ENCODE measurements at regions not wholly inside any gene's neighbourhood (a gene's known extent, or its start where the extent isn't known, plus 50 kb on each side); places are given as distances from the start of the nearest gene placed in this dataset.

DNA sequence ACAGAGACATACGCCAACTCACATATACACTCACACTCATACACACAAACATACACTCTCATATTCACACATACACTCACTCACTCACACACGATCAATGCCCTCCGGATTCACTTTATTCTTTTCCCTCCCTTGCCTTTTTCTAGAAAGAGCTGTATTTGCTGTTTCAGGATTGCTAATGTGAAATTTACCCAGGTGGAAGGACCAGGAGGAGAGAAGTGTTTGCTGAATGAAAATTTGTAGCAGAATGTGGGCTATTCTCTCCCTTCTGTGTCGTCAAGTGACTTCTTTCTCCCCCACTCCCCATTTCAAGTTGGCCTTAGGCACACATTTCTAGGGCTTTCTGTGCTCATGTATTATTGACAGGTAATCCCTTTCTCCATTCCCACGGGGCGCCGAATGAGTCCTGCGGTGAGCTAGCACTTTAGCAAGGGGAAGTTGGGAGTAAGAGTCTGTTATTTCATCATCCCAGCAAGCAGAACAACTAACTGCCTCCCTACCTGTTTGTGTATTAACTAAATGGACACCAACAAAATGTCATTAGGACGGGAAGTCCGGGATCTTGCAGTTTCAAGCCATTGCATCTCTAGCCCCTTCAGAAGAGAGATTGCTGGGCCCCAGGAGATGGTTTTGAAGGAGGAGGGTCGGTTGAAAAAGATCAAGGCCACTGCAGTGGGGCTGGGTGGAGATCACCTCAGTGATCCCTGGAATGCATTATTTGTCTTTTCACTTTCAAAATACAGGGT is 97.1 kb upstream of the TAF11L2 start:
- no peak overlapping the region for H3K27ac ChIP-seq
- no peak for TF ChIP-seq ZFX (IDR thresholded peaks at IDR 0.05)
- TF ChIP-seq, protein P1, sequence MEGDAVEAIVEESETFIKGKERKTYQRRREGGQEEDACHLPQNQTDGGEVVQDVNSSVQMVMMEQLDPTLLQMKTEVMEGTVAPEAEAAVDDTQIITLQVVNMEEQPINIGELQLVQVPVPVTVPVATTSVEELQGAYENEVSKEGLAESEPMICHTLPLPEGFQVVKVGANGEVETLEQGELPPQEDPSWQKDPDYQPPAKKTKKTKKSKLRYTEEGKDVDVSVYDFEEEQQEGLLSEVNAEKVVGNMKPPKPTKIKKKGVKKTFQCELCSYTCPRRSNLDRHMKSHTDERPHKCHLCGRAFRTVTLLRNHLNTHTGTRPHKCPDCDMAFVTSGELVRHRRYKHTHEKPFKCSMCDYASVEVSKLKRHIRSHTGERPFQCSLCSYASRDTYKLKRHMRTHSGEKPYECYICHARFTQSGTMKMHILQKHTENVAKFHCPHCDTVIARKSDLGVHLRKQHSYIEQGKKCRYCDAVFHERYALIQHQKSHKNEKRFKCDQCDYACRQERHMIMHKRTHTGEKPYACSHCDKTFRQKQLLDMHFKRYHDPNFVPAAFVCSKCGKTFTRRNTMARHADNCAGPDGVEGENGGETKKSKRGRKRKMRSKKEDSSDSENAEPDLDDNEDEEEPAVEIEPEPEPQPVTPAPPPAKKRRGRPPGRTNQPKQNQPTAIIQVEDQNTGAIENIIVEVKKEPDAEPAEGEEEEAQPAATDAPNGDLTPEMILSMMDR (conservative IDR thresholded peaks at IDR 0.05): no peak

DNA sequence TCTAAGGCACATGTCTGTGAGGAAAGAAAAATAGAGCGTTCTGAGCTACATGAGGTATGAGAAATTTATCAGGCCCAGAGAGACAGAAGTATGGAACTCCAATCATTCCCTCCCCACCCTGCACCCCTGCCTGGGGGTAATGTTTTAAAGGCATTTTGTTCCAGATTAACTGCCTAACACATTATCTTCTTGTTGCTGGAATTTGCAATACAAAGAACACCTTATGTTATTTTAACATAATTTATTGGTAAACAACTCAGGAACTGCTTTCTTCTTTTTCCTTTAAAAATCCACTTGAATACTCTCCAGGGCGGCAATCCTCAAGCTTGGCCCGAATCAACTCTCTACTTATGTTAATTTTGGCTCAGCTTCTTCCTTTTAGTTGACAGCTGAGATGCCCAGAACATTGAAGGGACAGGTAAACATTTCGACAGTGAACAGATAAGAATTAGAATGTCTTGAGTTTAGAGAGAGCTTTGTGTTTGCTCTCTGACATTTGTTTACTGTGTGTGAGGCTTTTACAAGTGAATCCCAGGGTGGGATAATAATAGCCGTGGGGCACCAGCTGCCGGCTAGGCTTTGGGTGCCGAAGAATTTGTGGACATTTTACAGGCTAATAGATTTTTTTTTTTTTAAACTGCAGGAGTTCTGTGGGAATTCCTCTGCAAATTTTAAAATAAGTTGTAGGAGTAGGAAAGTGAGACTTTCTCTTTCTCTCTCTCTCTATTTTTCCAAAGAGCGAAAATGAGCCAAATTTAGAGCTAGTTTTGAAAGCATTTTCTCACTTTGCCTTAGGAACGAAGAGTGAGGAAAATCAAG is 96.4 kb upstream of the TAF11L2 start:
- no peak overlapping the region; the same call in 1 of the 2 replicates for H3K27ac ChIP-seq
- TF ChIP-seq, protein P1 (conservative IDR thresholded peaks at IDR 0.05): no peak
- TF ChIP-seq ZFX (IDR thresholded peaks at IDR 0.05): no peak

DNA sequence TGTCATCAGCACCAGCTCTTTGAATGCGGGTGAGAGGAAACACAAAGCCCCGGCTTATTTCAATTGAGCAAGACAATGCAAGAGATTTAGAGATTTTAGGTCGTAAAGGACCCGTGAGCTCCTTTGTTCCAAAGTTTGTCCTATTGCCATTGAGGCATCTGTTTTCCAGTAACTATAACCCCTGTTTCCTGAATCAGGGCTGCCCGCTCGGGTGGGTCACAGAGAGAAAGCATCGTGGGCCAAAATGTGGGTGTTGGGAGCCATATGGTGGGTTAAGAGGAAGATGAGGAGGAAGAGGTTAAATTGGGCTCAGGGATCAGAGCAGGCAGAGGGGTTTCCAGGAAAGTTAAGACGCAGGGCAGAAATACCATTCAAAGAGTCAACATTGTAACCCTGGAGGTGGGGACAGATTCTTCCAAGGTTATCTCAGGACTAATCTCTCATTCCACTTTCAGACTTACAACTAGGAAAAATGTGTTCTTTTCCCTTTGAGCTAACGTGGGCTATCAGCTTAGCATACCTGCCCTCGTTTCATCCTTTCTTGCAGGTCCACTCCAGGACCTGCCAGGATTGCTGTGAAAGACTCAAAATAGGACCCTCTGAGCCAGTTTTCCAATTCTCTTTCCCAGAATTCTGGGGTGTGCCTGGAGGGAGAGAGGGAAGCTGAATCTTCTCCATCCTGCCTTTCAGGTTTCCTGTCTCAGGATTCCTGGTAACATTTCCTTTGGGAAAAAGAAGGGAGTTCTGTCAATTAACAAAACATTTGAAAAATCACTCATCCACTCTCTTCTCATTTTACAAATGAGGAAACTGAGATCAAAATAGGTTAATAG is 95.5 kb upstream of the TAF11L2 start:
- TF ChIP-seq ZFX (IDR thresholded peaks at IDR 0.05): no peak
- TF ChIP-seq, protein P1 (conservative IDR thresholded peaks at IDR 0.05): no peak
- no peak overlapping the region; the same call in 1 of the 2 replicates for H3K27ac ChIP-seq

DNA sequence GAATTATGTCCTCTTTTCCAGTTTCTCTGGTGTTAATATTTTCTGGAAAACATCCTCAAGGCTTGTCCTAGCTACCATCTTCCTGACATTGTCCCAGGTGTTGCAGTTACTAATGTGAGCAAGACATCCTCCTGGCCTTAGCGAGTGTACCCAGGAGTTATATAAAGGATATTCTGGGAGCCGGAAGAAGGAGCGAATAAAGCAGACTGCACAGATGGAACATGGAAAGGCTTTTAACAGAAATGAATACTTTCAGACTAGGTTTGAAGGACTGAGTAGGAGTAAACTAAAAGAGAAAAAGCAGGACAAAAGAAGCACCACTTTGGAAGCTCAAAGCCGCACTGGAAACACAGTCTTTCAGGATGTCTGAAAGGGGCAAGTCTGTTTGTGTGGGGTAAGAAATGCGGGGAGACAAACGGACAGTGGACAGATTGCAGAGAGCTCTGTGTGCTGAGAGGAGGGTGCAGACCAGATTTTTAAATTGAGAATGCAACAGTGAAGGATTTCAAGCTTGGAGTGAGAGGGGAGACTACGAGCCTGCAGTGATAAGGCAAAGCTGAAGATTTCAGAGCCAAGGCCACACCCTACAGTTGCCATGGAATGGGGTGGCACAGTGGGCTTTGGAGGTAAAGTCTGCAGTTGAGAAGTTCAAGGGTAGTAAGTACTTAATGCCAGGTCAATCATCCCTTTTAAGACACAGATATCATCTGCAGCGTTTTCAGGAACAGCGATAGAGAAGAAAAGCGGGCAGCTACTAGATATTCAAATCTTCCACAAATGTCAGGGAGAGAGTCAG is 94.1 kb upstream of the TAF11L2 start:
- H3K27ac ChIP-seq: no peak overlapping the region
- TF ChIP-seq, protein P1 (conservative IDR thresholded peaks at IDR 0.05): no peak
- TF ChIP-seq ZFX (IDR thresholded peaks at IDR 0.05): no peak

DNA sequence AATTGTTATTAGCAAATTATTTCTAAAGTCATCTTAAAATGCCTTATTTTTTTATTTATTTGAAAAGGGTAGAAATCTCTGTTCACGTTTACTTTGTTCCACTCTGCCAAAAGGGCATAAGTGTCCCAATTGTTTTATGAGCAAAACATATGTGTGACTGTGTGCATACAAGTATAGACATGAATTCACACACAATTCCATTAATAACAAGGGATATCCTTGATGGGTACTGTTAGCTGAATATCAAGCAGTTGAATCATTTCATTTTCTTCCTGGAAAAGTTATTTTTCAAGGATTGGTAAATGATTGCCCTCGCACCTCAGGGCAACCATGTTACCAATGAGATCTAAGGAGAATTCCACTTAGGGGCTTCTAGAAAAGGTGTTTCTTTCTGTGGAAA is 92.1 kb upstream of the TAF11L2 start:
- H3K27ac ChIP-seq: no peak overlapping the region
- no peak for TF ChIP-seq ZFX (IDR thresholded peaks at IDR 0.05)
- TF ChIP-seq, protein P1 (conservative IDR thresholded peaks at IDR 0.05): no peak

DNA sequence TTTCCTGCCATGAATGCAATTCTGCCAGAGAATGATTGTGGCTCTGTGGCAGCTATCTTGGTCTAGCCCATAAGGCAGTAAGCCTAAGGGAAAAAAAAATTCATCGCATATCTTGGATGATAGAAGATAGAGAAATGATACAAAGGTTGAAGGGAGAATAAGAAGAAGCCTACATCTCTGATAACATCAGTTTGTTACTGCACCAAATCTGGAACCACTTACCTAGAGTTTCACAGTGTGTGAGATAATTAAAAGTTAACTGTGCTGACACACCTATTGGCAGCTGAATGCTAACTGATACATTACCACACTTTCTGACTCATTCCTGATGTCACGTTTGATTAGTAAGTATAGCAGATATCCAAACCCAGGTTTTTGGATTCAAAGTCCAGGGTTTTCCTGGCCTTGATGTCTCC is 91.6 kb upstream of the TAF11L2 start:
- TF ChIP-seq, protein P1 (conservative IDR thresholded peaks at IDR 0.05): no peak
- no peak for TF ChIP-seq ZFX (IDR thresholded peaks at IDR 0.05)
- H3K27ac ChIP-seq: no peak overlapping the region

Data from C4-2B (cell line).